SK-N-MC (cell line): ENCODE measurements at regions not wholly inside any gene's neighbourhood (a gene's known extent, or its start where the extent isn't known, plus 50 kb on each side); places are given as distances from the start of the nearest gene placed in this dataset.

Experiments used
- EZH2 ChIP-seq: fragments of 200-600 bp; sonication (generic); IDR thresholded peaks from one replicate; pipeline ENCODE4 v1.6.1; 2017; ENCODE audit warnings: antibody characterized with exemption
- FOXP2 ChIP-seq: optimal IDR thresholded peaks from 2 replicates; pipeline ENCODE3; 2011; ENCODE audit warnings: mild to moderate bottlenecking, moderate library complexity; ENCODE audit not compliant: insufficient read depth; ENCODE audit errors: extremely low read length, control extremely low read depth
- POLR2AphosphoS5 ChIP-seq: IDR thresholded peaks from 2 replicates; pipeline ENCODE4 v1.6.1; 2012; ENCODE audit warnings: mild to moderate bottlenecking, low read depth, low read length, borderline replicate concordance

DNA sequence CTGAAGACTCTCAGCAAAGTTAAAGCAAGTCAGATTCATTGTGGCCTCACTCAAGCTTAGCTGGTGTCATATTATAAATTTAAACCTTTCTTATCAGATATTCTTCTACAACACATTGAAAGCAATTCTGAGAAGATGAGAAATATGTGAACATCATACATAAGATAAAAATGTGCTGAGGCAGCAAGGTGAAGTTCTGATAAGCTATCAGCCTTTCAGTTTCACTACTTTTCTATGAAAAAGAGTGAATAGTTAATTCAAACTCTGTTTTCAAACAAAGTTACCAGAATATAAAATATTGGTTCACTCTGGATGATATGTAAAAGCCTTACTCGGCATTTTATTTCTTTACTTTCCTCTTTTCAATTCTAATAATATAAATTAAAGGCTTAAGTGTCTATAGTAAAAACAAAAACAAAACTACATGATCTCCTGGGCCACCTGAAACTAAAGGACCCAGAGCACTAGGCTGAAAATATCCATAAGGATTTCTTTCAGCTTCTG lies 824.4 kb downstream of the MTRR start:
- TF ChIP-seq EZH2: no peak
- no peak for TF ChIP-seq POLR2AphosphoS5
- TF ChIP-seq FOXP2: no peak
